Right ventricle myocardium inferior (tissue), 1 donor: ENCODE measurements at regions not wholly inside any gene's neighbourhood (a gene's known extent, or its start where the extent isn't known, plus 50 kb on each side); places are given as distances from the start of the nearest gene placed in this dataset.

Source experiments
- ATAC-seq: fragments of 200-7000 bp; cut with Tn5 transposase; one replicate; pipeline ENCODE4 v1.9.1; 2020; ENCODE audit warnings: mild to moderate bottlenecking, moderate library complexity
- DNase-seq: peaks from one replicate; pipeline ENCODE4 v3.0.0; 2021; ENCODE audit errors: missing footprints
- intact Hi-C: fragments of 100-400 bp; cut with DNase I; formaldehyde crosslinking; loops from one replicate; pipeline ENCODE4 v1.11.0; 2022
- donor health status: DM: no; HTN: yes; CAD: no; lungs with severe emphysema.

DNA sequence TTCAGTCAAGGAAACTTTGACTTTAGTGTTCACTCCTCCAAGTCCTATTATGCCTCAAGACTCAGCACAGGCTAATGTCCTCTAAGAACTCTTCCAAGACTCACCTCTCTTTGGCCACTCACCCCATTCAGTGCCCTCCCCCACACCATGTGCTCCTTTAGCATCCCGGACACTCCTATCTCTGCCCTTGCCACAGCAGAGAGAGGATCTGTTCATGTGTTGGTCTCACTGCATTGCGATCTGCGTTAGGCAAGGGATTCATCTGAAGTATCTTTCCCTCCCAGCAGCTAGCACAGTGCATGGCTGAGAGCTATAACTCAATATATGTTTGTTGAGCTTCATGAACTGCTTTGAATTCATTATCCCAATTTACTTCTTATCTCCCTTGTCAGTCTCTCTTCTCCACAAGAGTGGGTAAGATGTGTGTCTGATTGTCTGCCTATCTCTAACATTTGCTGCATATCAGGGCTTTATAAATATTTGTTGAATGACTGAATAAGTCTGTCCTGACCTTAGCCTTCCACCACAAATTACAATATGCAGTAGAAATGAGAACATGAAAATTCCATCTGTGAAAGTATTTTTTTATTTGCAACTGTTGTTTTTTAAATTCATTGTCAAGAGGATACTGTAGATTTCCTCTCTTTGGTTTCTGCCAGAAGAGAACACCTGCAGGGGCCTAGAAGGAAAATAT is 179.9 kb upstream of the NCKAP5 start:
- ATAC-seq = no peak
- DNase-seq = no peak
- intact Hi-C loops = no loop called here

DNA sequence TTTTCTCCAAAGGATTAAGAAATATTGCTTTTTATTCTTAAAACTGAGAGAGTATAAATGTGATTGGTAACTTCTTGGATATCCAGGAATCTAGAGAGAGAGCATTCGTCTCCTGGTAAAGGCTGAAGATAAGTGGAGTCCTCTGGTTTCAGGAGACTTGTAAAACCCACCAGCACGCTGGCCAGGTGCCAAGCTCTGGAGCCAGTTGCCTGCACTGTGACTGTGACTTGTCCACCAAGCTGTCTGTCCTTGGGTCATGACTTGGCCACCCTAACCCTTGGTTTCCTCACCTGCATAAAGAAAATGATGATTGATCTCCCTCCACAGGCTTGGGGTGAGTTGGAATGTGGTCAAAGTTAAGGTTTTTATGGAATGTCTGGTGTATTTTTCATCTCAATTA is 185.4 kb upstream of the NCKAP5 start:
- intact Hi-C loops = no loop called here
- no peak for ATAC-seq
- DNase-seq = no peak

DNA sequence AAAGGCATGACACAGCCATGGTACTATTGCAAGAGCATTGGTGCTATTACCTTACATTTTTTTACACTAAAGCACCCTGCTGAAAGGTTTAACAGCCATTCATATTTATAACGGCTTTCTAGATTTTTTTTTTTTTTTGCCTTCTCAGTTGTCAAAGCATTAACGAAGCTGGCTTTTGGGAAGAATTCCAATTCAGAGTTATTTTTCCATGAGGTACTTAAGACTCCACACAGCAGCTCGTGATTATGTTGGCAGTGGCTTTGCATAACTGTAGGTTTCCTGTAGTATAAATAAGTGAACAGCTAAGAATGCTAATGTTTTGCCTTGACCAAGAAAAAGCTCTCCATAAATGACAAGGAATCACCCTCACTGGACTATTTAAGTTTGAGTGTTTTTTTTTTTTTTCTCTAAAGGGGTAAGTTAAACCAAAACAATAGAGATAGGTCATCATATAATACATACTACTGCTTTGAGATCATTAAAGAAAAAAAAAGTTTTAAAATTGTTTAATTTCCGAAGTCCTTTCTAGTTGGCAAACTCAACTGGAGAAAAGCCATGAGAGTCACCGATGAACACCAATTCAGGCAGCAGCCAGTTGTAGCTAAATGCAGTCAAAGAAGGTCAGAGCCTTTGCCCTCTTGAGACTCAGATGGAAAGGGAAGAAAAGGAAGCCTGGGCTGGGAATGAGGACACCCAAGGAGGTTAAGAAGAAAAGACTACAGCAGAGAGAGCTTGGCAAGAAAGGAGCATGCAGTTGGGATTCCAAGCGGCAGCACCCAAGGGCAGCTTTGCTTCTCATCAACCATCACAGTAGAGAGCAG is 187.4 kb upstream of the NCKAP5 start:
- DNase-seq = no peak
- intact Hi-C loops = no loop called here
- peak; percentile 80 for ATAC-seq

DNA sequence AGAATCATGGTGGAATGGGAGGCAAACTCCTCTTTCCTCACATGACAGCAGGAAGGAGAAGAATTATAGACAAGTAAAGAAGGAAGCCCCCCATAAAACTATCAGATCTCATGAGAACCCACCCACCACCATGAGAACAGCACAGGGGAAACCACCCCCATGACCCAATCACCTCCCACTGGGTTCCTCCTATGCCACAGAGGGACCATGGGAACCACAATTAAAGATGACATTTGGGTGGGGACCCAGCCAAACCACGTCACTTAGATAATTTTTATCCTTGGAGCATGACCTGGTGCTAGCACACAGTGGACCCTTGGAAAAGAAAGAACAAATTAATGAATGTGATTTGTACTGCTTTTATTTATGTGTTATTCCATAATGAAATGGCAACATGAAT is 188.6 kb upstream of the NCKAP5 start:
- intact Hi-C loops = no loop called here
- no peak for ATAC-seq
- DNase-seq = no peak

DNA sequence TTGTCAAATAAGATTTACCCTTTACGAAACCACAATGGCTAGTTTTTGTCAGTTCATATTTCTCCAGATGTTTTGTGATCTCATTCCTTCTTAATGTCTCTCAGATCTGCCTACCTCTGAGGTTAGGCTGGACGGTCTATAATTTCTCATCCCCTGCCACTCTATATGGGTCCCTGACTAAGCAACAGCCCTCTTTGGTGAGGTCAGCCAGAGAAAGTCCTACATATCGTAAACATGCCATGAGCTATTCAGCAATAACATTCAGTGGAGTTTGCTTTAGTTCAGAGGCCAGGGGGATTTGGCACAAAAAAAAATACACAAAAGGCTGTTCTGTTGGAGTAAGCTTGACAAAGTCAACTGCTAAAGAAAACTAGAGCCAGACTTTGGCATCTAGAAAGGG is 192.1 kb upstream of the NCKAP5 start:
- ATAC-seq (no peak), DNase-seq (no peak)
- intact Hi-C loops = no loop called here

DNA sequence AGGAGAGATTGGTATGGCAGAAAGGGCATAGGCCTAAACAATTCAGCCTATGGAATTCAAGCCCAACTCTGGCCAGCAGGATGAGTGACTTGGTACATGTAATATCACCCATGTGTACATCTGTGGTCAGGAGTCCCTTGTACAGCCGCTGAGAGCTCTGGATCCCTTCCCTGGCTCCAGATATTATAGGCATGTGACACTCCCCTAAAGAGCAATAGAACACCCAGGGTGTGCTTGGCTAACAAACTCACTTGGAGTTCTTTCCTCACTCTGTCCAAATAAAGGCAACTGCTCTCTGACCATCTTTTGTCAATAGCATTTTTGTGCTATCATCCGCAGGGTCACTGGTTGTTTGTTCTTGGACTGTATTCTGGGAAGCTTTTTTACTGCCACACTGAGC is 197.4 kb upstream of the NCKAP5 start:
- intact Hi-C loops = loop anchor here (5.0 kb wide), 1 partner anchor 88 kb away; no protein-coding TSS in a partner anchor
- DNase-seq = no peak

DNA sequence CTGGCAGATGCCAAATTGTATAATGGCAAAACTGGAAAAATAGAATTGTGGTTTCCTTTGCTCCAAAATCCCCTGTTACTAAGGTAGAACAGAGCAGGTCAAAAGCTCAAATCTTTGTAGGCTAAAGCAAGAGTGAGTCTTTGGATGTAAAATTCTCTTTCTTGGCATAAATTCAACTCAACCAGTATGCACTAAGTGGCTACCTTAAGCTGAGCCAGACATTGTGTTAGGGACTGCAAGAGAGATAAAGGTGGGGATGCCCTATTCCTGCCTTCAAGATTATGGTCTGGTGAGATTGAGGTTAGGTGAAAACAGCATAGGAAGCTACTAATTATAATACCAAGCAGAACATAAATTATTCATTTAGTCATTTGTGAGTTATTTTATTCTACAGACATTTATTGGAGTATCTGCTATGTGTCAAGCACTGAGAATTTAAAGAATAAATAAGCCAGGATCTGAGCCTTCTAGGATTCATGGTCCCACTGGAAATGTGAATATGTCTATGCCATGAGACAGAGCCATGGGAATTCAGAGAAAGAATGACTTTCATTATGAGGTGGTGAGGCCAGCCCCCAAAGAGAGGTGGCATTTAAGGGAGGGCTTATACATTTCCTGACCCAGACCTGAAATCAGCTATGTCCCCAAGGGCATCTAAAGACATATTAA is 198.0 kb upstream of the NCKAP5 start:
- intact Hi-C loops = loop anchor here (5.0 kb wide), 1 partner anchor 89 kb away; no protein-coding TSS in a partner anchor

More for the DNA sequence above, 197.4 kb upstream of the NCKAP5 start:
- ATAC-seq = peak; percentile 93

DNA sequence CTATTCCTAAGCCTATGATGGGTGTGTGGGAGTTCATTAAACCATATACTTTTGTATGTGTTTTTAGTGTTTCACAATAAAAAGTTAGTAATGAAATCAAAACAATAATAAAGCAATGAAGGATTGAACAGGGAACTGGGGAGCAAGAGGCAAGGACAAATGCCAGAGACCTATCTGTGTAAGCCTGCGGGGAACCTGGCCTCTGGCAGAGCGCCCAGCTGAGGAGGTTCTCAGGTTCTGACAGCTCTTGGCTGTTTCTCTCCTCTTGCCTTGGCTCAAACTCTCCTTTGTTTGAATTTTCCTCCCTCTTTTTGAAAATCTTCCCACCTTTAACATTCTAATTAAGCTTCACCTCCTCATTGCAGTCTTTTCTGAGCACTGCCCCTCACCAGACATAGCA is 200.0 kb upstream of the NCKAP5 start:
- DNase-seq (peak; percentile 86), ATAC-seq (peak; percentile 55)
- intact Hi-C loops = loop anchor here (5.0 kb wide), 1 partner anchor 91 kb away; no protein-coding TSS in a partner anchor

More for the DNA sequence above, 198.0 kb upstream of the NCKAP5 start:
- ATAC-seq (peak; percentile 36), DNase-seq (no peak)

DNA sequence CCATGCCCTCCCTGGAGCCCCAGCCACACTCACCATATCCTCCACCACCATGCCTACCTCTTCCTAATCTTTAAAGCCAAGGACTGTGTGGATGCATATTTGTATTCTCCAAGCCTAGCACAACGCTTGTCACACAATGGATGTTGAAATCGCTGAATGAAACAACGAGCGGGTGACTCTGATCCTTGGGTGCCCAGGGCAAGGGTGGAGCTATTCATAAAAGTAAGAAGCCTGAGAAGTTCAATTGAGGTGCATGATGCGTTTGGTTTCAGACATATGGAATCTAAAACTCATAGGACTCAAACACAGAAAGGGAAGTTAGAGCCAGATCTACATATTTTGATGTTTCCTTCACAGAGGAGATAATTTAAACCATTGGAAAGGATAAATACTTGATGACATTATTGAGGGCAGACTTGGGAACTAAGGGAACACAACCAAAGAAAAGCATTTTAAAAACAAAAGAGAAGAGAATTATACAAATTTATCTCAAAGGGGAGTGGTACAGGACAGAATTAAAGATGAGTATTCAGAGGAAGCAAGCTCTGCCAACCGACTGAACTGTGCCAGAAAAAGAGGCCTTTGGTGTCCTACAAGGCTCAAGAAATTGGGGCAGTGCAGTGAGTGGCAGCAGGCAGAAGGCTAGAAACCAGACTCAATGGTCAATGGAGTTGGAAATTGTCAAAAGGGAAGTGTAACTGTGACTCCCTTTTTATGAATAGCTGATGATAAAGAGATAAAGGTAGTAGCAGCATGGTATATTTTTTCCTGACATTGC is 200.6 kb upstream of the NCKAP5 start:
- ATAC-seq = peak; percentile 43

DNA sequence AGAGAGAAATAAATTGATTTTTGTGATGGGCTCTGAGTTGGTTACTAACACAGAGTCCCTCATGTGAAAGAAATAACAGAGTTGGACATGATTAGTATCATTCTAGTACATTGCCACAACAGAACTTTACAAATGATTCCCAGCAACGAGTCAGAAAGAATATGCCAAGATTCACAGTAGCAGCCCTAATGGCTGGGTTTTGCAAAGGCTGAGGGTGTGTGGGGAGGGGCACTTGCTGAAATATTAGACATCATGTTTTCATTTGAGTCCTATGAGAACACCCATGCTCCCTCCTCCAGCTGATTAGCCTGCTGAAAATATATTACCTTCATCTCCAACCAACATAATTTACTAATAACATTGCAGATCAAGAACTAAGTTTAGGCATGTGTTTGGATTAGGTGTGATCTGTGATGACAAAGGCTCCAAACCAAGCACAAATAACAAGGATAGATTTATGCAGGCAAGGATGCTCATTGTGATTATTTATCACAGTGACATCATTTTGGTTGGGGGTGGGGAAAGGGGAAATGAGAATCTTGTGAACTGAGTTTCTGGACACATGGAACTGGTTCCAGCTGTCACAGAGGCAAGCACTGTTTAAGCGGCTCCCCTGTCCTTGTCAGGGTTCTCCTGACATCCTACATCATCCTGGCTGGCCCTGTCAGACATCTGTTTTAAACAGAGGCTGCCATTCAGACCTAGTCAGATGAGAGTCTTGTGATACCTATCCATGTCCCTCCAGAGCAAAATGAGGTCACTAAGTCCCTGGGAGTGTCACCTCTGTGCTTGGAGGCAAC is 205.8 kb upstream of the NCKAP5 start:
- intact Hi-C loops = loop anchor here (10.0 kb wide), 1 partner anchor 509 kb away; no protein-coding TSS in a partner anchor
- DNase-seq = no peak

More for the DNA sequence above, 200.6 kb upstream of the NCKAP5 start:
- no peak for DNase-seq
- intact Hi-C loops = loop anchor here (5.0 kb wide), 1 partner anchor 92 kb away; no protein-coding TSS in a partner anchor

DNA sequence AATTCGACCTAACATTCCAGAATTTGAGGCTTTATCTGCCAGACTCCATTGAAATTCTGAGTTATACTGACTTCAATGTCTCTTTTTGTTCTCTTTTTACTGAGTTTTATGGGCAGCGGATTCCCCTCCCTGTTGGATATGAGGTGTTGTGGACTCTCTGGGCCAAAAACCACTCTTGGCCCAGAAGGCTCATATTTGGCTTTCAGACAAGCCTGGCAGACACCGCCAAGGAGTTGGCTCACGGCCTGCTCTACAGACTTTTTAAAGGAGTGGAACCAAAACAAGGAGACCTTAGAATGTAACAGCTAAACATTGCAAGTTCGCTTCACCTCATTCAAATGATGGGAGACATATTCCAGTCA is 206.4 kb upstream of the NCKAP5 start:
- ATAC-seq (peak; percentile 54), DNase-seq (no peak)
- intact Hi-C loops = loop anchor here (1.0 to 10.0 kb wide), 2 partner anchors 207 to 510 kb away; no protein-coding TSS in a partner anchor

More for the DNA sequence above, 205.8 kb upstream of the NCKAP5 start:
- ATAC-seq = peak; percentile 79

DNA sequence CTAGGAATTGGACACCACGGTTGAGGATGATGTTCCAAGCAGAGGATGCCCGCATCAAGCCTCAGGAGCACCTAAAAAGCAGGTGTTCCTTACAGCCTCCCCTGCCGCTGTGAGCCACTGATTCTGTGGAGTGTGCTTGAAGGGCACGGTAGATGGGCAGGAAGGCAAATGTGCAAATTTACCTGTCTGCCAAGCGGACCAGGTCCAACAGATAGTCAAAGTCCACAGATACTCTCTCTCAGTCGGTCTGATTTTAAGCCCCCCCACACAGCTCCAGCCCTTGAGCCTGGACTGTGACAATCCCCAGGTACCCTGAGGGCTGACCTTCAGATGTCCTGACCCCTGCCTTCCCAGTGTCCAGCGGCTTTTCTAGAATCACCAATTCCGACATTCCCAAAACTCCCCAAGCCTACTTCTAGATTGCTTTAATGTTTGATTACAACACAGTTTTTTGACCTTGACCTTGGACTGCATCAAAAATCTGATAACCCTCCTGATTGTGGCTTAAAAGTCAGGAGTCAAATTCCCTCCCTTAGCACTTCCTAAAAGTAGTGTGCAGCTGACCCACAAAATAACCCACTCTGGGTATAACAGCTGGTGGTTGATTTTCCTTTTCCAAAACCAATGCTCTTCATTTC is 208.8 kb upstream of the NCKAP5 start:
- intact Hi-C loops = loop anchor here (1.0 to 10.0 kb wide), 2 partner anchors 175 to 512 kb away; no protein-coding TSS in a partner anchor
- DNase-seq (no peak), ATAC-seq (no peak)

DNA sequence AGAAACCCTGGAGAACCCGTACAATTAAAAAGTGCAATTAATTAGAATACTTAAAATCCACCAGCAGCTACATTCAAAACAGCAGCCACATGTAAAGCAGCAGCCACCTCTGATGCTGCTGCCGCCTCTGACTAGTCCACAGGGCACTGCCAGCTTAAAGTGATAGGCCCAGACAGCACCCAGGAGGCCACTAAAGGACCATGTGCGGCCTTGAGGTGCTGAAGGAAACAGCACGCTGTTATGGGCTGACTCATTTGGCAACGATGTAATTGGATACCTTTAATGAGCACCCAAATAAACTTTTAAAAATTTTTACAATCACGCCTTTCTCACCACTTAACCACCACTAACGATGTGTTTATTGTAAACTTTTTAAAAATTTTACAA is 209.3 kb upstream of the NCKAP5 start:
- DNase-seq (no peak), ATAC-seq (no peak)
- intact Hi-C loops = loop anchor here (10.0 kb wide), 1 partner anchor 513 kb away; no protein-coding TSS in a partner anchor

DNA sequence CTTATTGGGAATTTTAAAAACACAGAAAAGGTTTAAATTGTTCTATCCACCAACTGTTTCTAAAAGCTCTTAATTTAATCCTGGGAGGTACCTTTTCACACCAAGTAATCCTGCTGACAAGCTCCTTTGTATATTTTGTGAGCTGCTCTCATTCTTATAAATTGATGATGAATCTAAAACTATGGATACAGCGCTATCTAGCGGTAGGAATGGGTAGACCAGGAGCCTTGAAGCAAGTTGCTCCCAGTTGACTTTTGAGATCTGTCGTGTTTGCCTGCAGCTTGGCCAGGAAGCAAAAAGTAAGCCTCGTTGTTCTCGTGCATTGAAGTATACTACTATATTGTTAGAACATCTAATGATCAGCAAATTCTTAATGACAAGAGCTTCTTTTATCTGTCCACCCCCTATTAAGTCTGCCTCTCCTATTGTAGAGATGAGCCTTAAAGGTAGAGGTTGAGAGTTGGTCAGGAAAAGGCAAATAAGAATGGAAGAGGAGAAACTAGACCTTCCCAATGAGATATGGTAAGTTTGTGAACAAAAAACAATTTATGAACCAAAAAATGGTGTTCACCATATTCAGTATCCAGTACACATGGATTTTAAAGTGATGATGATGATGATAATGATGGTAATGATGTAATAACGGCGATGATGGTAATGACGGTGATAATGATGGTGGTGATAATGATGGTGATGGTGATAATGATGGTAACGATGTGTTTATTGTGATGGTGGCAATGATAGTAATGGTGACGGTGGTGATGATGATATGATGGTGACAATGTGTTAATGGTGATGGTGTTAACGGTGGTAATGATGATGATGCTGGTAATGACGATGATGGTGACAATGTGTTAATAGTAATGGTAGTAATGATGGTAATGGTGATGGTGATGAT is 212.1 kb upstream of the NCKAP5 start:
- ATAC-seq = peak; percentile 63
- no peak for DNase-seq
- intact Hi-C loops = loop anchor here (5.0 kb wide), 1 partner anchor 1233 kb away; no protein-coding TSS in a partner anchor

DNA sequence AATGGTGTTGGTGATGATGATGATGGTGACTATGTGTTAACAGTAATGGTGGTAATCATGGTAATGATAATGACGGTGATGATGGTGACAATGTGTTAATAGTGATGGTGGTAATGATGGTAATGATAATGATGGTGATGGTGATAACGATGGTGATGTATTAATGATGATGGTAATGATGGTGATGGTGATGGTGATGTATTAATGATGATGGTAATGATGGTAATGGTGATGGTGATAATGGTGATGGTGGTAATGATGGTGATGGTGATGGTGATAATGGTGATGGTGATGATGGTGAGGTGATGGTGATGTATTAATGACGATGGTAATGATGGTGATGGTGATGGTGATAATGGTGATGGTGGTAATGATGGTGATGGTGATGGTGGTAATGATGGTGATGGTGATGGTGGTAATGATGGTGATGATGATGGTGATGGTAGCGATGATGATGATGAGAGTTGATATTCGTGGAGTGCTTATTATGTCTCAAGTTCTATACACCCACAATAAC is 212.8 kb upstream of the NCKAP5 start:
- no peak for ATAC-seq
- intact Hi-C loops = loop anchor here (5.0 kb wide), 1 partner anchor 1234 kb away; no protein-coding TSS in a partner anchor

DNA sequence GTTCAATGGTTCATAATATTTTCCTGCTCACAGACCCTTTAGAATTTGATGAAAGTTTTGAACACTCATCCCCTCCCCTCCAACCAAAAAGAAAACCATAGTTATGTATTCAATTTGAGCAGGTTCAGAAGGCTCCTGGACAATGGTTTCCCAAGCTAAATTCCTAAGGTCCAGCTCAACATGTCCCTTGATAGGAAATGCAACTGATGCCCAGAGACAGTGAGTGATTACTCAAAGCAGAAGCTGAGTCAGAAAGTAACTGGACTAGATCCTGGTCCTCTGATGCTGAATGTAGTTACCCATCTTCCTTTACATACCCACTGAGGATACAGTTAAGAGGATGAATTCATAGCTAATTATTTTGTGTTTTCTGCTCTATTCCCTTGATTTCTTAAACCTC is 218.9 kb upstream of the NCKAP5 start:
- intact Hi-C loops = no loop called here
- DNase-seq (no peak), ATAC-seq (no peak)

More for the DNA sequence above, 212.8 kb upstream of the NCKAP5 start:
- DNase-seq = no peak
